ENCODE measurements at regions not wholly inside any gene's neighbourhood (a gene's known extent, or its start where the extent isn't known, plus 50 kb on each side); places are given as distances from the start of the nearest gene placed in this dataset.

DNA sequence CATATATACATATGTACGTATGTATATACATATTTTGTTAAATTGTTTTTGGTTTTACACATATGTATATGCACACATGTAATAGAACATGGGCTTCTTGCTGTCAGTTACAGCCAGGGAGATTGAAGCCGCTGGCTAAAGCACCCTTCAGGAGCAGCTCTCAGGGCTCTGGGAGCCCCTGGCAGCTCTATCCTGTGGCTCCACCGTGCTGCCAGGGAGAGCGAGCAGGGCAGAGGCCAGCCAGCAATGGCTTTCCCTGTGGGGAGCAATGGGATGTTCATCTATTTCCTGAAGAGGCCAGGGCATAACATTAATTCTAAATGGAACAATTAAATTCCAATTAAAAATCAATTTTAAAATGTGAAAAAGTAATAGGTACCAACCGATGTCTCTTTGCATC is 102.9 kb downstream of the PSMG1 start:
- no peak for TF ChIP-seq CTCF (conservative IDR thresholded peaks at IDR 0.05)
- Histone ChIP-seq H3K4me1 (ENCODE audit: insufficient read depth, low read length) (peaks cover 8% of the 10 kb centered on the region; the same call in 1 of the 2 replicates), H2BK20ac (ENCODE audit: low read depth, low read length, poor library complexity, severe bottlenecking) (no peak overlapping the region), H3K4ac (ENCODE audit: low read depth, low read length) (no peak overlapping the region), H2BK15ac (ENCODE audit: low read depth, low read length) (no peak overlapping the region), H3K14ac (ENCODE audit: insufficient read depth, low read length) (no peak overlapping the region), H4K8ac (replicated peaks; ENCODE audit: insufficient read length, low read depth, low read length) (no peak overlapping the region), H2BK5ac (ENCODE audit: insufficient read length, low read length) (no peak overlapping the region), H3K56ac (ENCODE audit: insufficient read length, low read depth, low read length) (no peak overlapping the region), H3K9ac (ENCODE audit: extremely low read depth, insufficient read length, low read length) (no peak overlapping the region), H4K5ac (ENCODE audit: insufficient read length, low read depth, low read length) (no peak overlapping the region), H3K9me3 (ENCODE audit: control insufficient read depth, low read depth, low read length) (no peaks in the 10 kb centered on the region), H3T11ph (ENCODE audit: low read length) (no peak overlapping the region), H3K27me3 (ENCODE audit: insufficient read depth, low read length) (no peaks in the 10 kb centered on the region), H2BK12ac (ENCODE audit: insufficient read length, low read depth, low read length) (no peak overlapping the region), H4K20me1 (ENCODE audit: control insufficient read depth, insufficient read depth, insufficient read length) (no peaks in the 10 kb centered on the region), H4K91ac (ENCODE audit: insufficient read length, low read depth, low read length) (no peak overlapping the region), H3K27ac (ENCODE audit: insufficient read length, low read depth, low read length) (no peak overlapping the region), H3K79me1 (ENCODE audit: insufficient read depth, low read depth, low read length, poor library complexity, severe bottlenecking) (no peaks in the 10 kb centered on the region), H3K23me2 (ENCODE audit: insufficient read length, low read depth, low read length, poor library complexity, severe bottlenecking) (no peaks in the 10 kb centered on the region), H3K18ac (ENCODE audit: insufficient read length, low read depth, low read length) (no peak overlapping the region), H3K23ac (ENCODE audit: insufficient read length, low read depth, low read length) (no peak overlapping the region), H2AFZ (ENCODE audit: low read length) (no peak overlapping the region), H3K4me2 (ENCODE audit: insufficient read depth, insufficient read length, low read length) (no peak overlapping the region), H2AK5ac (ENCODE audit: insufficient read length, low read length) (no peak overlapping the region), H3K79me2 (ENCODE audit: insufficient read depth, low read length) (no peaks in the 10 kb centered on the region), H2BK120ac (ENCODE audit: low read depth, low read length, poor library complexity, severe bottlenecking) (no peak overlapping the region)
- Mint-ChIP-seq H3K27ac (no peak overlapping the region), H3K9me3 (peaks cover 3 to 6% of the 10 kb centered on the region in 2 experiments; a peak in 3 of 5 replicates), H3K4me3 (no peak overlapping the region), H3K4me1 (peaks cover 27 to 47% of the 10 kb centered on the region in 2 experiments), H3K36me3 (ENCODE audit: insufficient read depth in 1 of 3, low read depth in 3 of 3) (peaks cover 0 to 4% (median 0%) of the 10 kb centered on the region in 3 experiments; a peak in 1 of 7 replicates), H3K27me3 (ENCODE audit: low read depth) (peaks cover 46% of the 10 kb centered on the region)
- DNase-seq: no peak
- WGBS (ENCODE audit: extremely low coverage, insufficient read length, low lambda C conversion rate): no CpG with 5 or more reads among the region's 5 CpGs
